Activated naive CD4-positive, alpha-beta T cell treated with anti-CD3 and anti-CD28 coated beads, Interleukin-2, amount 50 U/mL, for 24 hours (primary cell): ENCODE measurements at regions not wholly inside any gene's neighbourhood (a gene's known extent, or its start where the extent isn't known, plus 50 kb on each side); places are given as distances from the start of the nearest gene placed in this dataset.
"Not testable (repeated sequence)": the region's sequence is repeated elsewhere in the genome, so short reads cannot be mapped to it uniquely, and the experiment has no call there.

Source experiments
- H3K27ac Mint-ChIP-seq: one replicate; pipeline ENCODE4 v1.8.0; 2021; ENCODE audit warnings: mild to moderate bottlenecking, mixed read lengths
- H3K27me3 Mint-ChIP-seq: one replicate; pipeline ENCODE4 v1.8.0; 2021; ENCODE audit warnings: mixed read lengths
- H3K36me3 Mint-ChIP-seq: one replicate; pipeline ENCODE4 v1.8.0; 2021; ENCODE audit warnings: mixed read lengths
- H3K4me1 Mint-ChIP-seq: one replicate; pipeline ENCODE4 v1.8.0; 2021; ENCODE audit warnings: mixed read lengths
- H3K4me3 Mint-ChIP-seq: one replicate; pipeline ENCODE4 v1.8.0; 2021; ENCODE audit warnings: mild to moderate bottlenecking, mixed read lengths
- H3K9me3 Mint-ChIP-seq: one replicate; pipeline ENCODE4 v1.8.0; 2021; ENCODE audit warnings: mixed read lengths

DNA sequence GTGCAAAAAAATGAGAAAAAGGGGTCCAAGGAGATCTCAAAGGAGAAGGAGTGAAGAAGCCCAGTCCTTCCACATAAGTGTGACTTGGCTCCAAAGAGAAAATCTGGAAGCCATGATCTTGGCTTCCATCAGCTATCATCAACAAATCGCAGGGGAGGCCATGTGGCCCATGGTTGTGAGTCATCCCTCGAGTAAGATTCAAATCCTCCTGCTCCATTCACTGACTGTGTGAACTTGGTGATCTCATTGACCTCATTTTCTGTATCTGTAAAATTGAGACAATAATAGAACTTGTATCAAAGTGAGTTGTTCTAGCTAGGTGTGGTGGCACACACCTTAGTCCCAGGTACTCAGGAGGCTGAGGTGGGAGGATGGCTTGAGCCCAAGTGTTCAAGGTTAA, 79.1 kb upstream of the OLIG2 start:
- Mint-ChIP-seq H3K36me3 (no peaks in the 10 kb centered on the region), H3K4me3 (no peak overlapping the region), H3K9me3 (no peaks in the 10 kb centered on the region), H3K4me1 (no peaks in the 10 kb centered on the region), H3K27me3 (no peaks in the 10 kb centered on the region), H3K27ac (no peak overlapping the region)

DNA sequence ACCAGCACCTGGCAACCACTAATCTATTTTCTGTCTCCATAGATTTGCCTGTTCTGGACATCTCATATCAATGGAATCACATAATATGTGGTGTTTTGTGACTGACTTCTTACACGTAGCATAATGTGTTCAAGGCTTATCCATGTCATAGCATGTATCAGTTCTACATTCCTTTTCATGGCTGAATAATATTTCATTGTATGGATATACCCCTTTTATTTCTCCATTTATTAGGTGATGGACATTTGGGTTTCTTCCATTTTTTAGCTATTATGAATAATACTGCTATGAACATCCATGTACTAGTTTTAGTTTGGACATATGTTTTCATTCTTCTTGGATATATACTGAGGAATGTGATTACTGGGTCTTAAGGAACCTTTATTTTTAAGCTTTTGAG, 78.0 kb upstream of the OLIG2 start:
- Mint-ChIP-seq H3K4me3 (no peak overlapping the region), H3K27ac (no peak overlapping the region), H3K4me1 (no peaks in the 10 kb centered on the region), H3K9me3 (no peaks in the 10 kb centered on the region), H3K36me3 (no peaks in the 10 kb centered on the region), H3K27me3 (peaks cover 1% of the 10 kb centered on the region)

DNA sequence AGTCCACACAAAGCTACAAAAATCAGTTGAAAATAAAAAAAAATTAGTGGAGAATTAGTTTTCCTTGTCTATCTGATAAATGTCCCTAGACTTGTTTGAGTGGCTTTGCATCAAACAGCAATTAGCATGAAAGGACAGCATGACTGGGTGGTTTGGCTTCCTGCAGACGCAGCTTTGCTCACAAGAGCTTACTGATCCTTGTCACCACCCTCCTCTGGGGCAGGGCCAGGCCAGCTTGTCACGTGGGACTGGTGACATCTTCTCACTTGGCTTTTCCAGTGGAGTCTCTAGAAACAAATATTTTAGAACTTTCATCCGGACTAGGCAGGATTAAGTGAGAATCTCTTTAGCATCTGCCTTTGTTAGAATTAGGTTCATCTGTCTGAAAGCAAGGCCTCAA, 76.0 kb upstream of the OLIG2 start:
- Mint-ChIP-seq H3K27ac (no peak overlapping the region), H3K9me3 (no peaks in the 10 kb centered on the region), H3K27me3 (peaks cover 3% of the 10 kb centered on the region), H3K4me1 (no peaks in the 10 kb centered on the region), H3K4me3 (no peak overlapping the region), H3K36me3 (no peaks in the 10 kb centered on the region)

DNA sequence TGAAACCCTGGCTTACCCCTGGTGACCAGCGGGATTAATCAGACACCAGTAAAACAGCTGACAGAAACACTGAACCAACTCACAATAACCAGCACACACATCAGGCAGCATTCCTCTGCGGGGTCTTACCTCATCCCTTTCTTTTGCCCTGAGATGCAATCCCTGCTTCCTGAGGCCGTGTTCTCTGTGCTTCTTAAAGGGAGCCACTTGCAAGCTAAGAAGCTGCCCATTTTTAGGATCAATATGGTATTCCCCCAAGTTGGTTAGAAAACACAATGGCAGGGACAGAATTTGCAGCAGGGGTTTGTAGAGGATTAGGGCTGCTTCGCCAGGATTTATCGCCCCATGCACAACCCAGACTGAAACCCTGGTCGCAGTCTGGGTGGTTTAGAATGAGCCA, 74.7 kb upstream of the OLIG2 start:
- no peaks in the 10 kb centered on the region for H3K9me3 Mint-ChIP-seq
- H3K36me3 Mint-ChIP-seq: no peaks in the 10 kb centered on the region
- H3K4me1 Mint-ChIP-seq: no peaks in the 10 kb centered on the region
- H3K27me3 Mint-ChIP-seq: peaks cover 4% of the 10 kb centered on the region
- H3K4me3 Mint-ChIP-seq: no peak overlapping the region
- no peak overlapping the region for H3K27ac Mint-ChIP-seq

DNA sequence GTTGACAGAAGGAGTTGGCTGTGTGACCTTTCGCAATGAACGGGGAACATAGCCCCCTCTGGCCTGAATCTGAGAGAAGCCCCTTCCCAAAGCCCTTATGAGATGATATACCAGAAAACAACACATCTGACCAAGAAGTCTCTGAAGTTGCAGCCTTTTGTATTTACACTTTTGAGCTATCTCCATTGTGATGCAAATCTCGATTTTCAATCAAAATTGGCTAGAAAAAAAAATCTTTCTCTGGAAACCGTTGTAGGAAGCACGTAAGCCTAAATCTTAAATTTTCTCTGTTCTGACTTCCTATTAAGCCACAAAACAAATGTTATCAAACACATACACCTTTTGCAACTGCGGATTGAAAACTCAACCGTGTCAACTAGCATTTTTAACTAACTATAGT, 71.4 kb upstream of the OLIG2 start:
- Mint-ChIP-seq H3K9me3 (no peaks in the 10 kb centered on the region), H3K36me3 (no peaks in the 10 kb centered on the region), H3K4me1 (no peaks in the 10 kb centered on the region), H3K27ac (no peak overlapping the region), H3K4me3 (no peak overlapping the region), H3K27me3 (peaks cover 12% of the 10 kb centered on the region)

DNA sequence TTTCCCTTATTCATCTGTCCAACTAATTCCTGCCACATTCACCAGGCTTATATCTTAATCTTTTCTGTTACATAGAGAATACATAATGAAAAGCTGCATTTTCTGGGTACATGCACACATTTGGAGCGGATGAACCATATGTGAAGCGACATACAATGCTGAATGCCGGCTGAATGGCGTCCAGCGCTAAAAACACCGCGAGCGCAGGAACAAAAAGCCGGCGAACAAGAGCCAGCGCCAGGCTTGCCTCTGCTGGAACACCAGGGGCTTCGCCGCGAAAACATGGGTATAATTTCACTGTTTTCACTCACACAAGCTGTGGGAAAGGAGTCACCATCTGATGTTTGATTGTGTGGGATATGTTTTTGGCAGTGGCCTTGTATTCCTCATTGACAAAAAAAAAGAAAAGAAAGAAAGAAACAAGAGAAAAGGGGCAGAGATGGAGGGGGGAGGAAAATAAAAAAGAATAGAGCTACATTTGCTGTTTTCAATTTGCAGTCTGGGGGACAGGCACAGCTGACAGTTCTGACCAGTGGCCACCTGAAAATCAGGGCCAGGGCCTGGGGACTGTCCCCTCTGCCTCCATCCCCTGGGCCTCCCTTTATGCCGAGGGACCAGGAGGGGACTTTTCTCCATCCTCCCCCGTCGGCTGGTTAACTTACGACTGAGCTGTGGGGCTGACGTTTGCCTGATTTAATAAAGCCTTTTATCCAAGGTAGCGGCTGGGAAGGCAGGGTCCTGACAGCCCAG, 70.2 kb upstream of the OLIG2 start:
- Mint-ChIP-seq H3K36me3 (no peaks in the 10 kb centered on the region), H3K4me3 (no peak overlapping the region), H3K4me1 (no peaks in the 10 kb centered on the region), H3K27ac (no peak overlapping the region), H3K9me3 (no peaks in the 10 kb centered on the region), H3K27me3 (peaks cover 15% of the 10 kb centered on the region)

DNA sequence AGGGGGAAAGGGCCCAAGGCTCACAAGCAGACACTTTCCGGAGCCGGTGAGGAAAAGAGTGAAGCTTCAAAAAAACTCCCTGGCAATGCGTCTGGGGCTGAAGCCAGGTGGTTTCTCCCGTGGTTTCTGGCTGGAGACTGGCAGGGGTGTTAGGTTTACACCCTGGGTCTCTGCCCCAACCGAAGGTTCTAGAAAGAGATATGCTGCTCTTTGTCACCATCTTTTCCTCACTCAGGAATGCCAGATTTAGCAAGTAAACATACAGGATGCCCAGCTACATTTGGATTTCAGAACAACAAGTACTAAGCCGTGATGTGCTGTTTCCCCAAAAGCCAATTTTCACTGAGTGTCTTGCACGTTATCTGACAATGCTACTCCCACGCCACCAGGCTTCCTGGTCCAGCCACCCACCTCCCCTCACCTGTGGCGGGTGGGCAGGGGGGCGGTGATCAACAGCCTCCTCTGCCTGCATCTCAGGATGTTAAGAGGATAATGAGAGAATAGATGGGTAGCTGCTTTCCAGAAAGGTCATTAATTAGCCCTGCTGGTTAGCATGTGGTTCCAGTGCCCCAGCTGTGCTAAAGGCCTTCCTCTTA, 69.6 kb upstream of the OLIG2 start:
- H3K27ac Mint-ChIP-seq: no peak overlapping the region
- peaks cover 18% of the 10 kb centered on the region for H3K27me3 Mint-ChIP-seq

DNA sequence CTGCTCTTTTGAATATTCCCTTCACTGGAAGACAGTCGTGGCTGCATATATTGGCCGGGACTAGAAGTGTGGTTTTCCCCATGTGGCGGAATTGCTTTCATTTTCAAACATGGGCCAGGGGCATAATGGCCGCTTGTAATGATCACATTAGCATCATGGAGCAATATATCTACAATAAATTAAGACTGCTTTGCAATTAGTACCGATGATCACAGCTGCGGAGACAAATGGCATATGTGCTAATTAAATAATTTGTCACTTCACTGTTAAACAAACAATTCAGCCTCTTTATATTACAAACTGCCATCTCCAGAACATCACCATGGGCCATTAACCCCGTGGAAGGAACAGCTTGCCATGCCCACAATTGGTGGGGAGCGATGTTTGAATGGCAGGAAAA, 68.2 kb upstream of the OLIG2 start:
- peaks cover 19% of the 10 kb centered on the region for H3K27me3 Mint-ChIP-seq
- H3K4me3 Mint-ChIP-seq: no peak overlapping the region
- no peaks in the 10 kb centered on the region for H3K36me3 Mint-ChIP-seq
- H3K4me1 Mint-ChIP-seq: no peaks in the 10 kb centered on the region
- no peaks in the 10 kb centered on the region for H3K9me3 Mint-ChIP-seq
- no peak overlapping the region for H3K27ac Mint-ChIP-seq

More for the DNA sequence above, 69.6 kb upstream of the OLIG2 start:
- H3K4me3 Mint-ChIP-seq: no peak overlapping the region
- H3K4me1 Mint-ChIP-seq: no peaks in the 10 kb centered on the region
- H3K36me3 Mint-ChIP-seq: no peaks in the 10 kb centered on the region
- no peaks in the 10 kb centered on the region for H3K9me3 Mint-ChIP-seq

DNA sequence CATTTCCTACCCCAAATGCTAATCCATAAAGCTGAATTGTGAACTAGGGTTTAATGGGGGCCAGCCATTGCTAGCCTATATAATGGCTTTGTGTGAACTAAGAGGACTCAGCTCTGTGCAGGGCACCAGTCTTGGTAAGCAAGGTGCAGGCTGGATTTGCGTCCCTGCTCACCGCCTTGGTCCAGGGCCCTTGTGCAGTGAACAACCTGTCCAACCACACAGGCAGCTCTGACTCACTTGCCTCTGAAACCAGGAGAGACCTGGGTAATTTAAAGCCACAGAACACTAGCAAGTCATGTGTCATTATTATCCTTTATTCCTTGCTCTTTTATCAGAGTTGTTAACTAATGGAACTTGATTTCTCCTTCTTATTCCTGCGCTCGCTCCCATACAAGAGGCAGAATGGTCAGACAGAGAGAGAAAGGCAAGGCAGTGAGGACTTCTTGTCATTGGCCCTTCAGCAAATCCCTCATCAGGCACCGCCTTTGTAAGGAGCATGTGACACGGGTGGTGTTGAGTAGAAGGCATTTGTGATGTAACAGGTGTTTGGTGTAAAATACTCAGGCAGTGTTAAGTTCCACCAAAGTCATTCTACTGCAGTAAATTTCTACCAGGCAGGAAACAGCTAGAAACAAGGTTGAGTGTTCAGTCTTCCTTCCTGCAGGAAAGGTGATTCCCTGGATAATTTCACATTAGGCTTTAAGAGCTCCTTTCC, 67.3 kb upstream of the OLIG2 start:
- peaks cover 16% of the 10 kb centered on the region for H3K27me3 Mint-ChIP-seq
- H3K4me3 Mint-ChIP-seq: no peak overlapping the region
- H3K36me3 Mint-ChIP-seq: no peaks in the 10 kb centered on the region
- H3K27ac Mint-ChIP-seq: no peak overlapping the region
- H3K9me3 Mint-ChIP-seq: no peaks in the 10 kb centered on the region
- no peaks in the 10 kb centered on the region for H3K4me1 Mint-ChIP-seq

DNA sequence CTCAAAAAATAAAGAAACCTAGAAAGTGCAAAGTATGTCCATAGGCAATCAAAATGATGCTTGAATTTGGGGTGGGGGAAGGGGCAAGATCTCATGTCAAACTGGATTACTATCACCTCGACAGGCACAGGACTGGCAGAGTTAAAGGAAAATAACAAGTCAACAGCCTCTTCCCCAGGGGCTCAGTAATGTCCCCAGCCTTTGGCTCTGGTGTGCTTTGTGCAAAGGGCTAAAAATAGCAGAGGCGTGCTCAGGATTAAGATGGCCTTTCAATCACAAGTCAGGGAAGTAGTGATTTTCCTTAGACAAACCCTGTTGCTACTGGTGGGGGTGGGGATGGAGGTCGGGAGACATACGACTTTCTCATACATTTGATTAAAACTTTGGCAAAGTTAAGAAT, 63.5 kb upstream of the OLIG2 start:
- Mint-ChIP-seq H3K36me3 (no peaks in the 10 kb centered on the region), H3K9me3 (no peaks in the 10 kb centered on the region), H3K27ac (no peak overlapping the region), H3K4me1 (no peaks in the 10 kb centered on the region), H3K27me3 (peaks cover 12% of the 10 kb centered on the region), H3K4me3 (no peak overlapping the region)

DNA sequence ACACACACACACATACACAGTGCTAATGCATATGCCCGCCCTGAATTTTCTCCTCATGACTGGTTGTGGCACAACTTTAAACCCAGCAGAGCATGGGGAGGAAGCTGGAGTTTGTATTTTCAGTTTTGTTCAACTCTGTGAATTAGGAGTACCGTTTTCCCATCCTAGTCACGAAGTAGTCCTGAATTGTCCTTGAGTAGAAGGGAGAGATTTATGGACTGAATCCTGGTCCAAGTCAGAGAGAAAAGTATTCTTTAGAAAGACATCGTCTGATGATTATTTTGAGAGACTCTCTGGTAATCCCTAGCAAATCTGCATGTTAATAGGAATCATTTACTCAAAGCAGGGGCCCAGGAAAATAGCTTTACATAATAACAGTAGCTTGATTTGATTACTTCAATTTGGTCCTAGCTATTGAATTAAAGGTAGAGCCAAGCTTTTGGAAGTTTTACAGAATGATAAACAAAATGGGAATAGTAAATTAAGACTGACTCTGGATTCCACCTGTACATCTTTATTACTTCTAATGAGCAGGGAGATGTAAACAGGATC, 60.5 kb upstream of the OLIG2 start:
- H3K36me3 Mint-ChIP-seq: no peaks in the 10 kb centered on the region
- peaks cover 4% of the 10 kb centered on the region for H3K27me3 Mint-ChIP-seq
- H3K4me3 Mint-ChIP-seq: no peak overlapping the region
- no peaks in the 10 kb centered on the region for H3K9me3 Mint-ChIP-seq
- no peaks in the 10 kb centered on the region for H3K4me1 Mint-ChIP-seq
- H3K27ac Mint-ChIP-seq: no peak overlapping the region

DNA sequence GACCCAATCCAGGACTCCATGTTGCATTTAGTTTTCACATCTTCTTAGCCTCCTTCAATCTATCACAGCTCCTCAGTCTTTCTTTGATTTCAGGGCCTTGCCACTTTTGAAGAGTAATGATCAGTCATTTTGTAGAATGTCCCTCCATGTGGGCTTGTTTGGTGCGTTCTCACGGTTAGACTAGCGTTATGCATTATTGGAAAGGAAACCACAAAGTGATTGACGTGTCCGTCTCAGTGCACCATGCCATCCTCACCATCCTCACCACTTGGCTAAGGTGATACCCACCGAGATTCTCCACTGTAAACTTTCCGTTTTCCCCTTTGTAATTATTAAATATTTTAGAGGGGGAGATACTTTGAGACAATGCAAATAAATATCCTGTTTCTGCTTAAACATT, 59.6 kb upstream of the OLIG2 start:
- Mint-ChIP-seq H3K4me3 (no peak overlapping the region), H3K27me3 (peaks cover 2% of the 10 kb centered on the region)

DNA sequence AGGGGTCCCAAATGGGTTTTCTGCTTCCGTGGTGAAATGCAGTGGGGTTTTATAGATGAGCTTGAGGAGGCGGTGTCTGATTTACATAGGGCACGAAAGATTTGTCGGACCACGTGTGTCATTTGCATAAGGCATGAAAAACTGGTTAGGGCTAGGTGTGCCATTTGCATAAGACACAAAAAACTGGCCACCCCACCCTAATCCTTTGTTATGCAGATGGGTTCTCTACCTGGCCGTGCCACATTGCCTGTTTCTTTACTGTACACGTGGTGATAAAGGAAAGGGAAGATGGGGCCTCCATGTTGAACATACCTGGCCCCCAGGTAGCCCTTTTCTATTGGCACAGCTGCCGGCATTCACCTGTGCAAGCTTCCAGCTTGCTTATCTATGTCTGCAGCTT, 57.6 kb upstream of the OLIG2 start:
- not testable (repeated sequence) for H3K4me1 Mint-ChIP-seq, H3K27me3 Mint-ChIP-seq, H3K9me3 Mint-ChIP-seq, H3K36me3 Mint-ChIP-seq, H3K27ac Mint-ChIP-seq, H3K4me3 Mint-ChIP-seq

More for the DNA sequence above, 59.6 kb upstream of the OLIG2 start:
- H3K36me3 Mint-ChIP-seq: no peaks in the 10 kb centered on the region
- H3K4me1 Mint-ChIP-seq: no peaks in the 10 kb centered on the region
- H3K27ac Mint-ChIP-seq: no peak overlapping the region
- H3K9me3 Mint-ChIP-seq: no peaks in the 10 kb centered on the region

DNA sequence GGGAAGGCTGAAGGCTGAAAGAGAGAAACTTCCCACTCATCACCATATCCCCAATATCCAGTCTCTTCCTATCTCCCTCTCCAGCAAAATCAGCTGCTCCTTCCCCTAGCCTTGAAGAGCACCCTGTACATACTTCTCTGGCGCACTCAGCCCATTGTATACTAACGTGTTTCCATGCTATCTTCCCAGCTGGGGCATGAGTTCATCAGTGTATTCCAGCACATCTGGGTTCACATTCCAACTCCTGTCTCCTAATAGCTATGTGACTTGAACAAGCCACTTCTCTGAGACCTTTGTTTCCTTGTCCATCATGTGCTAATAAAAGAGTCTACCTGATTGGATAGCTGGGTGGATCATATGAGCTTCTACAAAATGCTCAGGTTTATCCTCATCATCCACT, 51.1 kb upstream of the OLIG2 start:
- Mint-ChIP-seq H3K4me1 (no peaks in the 10 kb centered on the region), H3K9me3 (no peaks in the 10 kb centered on the region), H3K36me3 (no peaks in the 10 kb centered on the region), H3K27me3 (peaks cover 11% of the 10 kb centered on the region), H3K4me3 (no peak overlapping the region), H3K27ac (no peak overlapping the region)

DNA sequence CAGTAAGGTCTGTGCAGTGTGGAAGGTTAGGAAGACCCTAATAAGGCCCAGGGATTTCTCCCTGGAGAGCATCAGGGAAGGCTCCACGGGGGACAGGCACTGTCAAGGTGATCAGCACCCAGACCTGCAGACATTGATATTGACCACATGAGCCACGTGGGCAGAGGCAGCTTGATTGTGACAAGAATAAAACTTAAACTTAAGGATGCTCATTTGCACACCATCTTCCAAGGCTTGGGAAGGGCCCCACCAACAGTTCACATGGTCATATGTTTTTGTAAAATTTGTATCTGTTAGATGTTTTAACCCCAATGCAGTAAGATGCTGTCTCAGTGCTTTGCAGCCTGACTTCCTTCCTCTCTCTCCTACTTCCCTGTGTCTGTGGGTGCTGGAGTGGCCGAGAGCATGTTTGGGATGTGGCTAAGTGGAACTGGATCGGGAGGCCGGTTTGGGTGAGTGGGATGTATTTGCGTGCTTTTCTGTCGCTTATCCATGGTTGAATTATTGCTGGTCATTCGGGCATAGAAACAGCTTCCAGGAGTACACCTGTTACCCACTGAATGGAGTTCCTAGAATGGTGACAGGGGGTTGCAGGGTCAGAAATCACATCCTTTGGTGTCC, 49.8 kb upstream of the OLIG2 start:
- Mint-ChIP-seq H3K27me3 (peaks cover 15% of the 10 kb centered on the region), H3K9me3 (no peaks in the 10 kb centered on the region)

More for the DNA sequence above, 49.8 kb upstream of the OLIG2 start:
- Mint-ChIP-seq H3K4me3 (no peak overlapping the region), H3K36me3 (no peaks in the 10 kb centered on the region), H3K27ac (no peak overlapping the region), H3K4me1 (no peaks in the 10 kb centered on the region)
